Stimulated activated CD4-positive, alpha-beta T cell treated with anti-CD3 and anti-CD28 coated beads, Interleukin-1b, Interleukin-23, amount 100 ng/mL, for 1 hour (primary cell): ENCODE measurements at regions not wholly inside any gene's neighbourhood (a gene's known extent, or its start where the extent isn't known, plus 50 kb on each side); places are given as distances from the start of the nearest gene placed in this dataset.

ENCODE experiments used
- DNase-seq, 2 donors: peaks; one replicate each; pipeline ENCODE4 v3.0.0-alpha.2; 2020; ENCODE audit warnings: low read depth in 2 of 2

- DNase-seq: no peak
These were observed 438.8 kb upstream of the THRB start for GRCh38 chr3:24933401-24933800.

GRCh38 chr3:24936574-24936973 is 441.9 kb upstream of the THRB start:
- no peak for DNase-seq

GRCh38 chr3:24937228-24937627 is 442.6 kb upstream of the THRB start:
- DNase-seq: no peak

DNA sequence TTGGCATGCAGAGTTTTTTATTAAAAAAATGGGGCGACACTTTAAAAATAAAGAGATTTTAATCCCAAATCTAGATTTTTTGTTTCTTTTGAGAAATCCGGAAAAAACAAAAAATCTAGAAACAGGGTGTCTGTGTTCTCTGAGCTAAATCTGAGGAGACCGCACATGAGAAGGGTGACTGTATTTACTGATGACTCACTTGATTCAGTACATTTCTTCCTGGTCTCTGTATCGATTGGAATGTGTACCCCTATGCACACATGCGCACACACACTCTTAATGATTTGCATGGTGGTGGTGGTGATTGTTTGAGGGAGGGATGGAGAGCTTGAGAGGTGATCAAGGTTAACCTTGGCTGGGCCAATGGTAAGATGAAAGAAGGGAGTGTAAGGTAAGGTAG is 443.1 kb upstream of the THRB start:
- DNase-seq: no peak

- DNase-seq: no peak
These were observed 449.3 kb upstream of the THRB start for GRCh38 chr3:24943961-24944360.

DNA sequence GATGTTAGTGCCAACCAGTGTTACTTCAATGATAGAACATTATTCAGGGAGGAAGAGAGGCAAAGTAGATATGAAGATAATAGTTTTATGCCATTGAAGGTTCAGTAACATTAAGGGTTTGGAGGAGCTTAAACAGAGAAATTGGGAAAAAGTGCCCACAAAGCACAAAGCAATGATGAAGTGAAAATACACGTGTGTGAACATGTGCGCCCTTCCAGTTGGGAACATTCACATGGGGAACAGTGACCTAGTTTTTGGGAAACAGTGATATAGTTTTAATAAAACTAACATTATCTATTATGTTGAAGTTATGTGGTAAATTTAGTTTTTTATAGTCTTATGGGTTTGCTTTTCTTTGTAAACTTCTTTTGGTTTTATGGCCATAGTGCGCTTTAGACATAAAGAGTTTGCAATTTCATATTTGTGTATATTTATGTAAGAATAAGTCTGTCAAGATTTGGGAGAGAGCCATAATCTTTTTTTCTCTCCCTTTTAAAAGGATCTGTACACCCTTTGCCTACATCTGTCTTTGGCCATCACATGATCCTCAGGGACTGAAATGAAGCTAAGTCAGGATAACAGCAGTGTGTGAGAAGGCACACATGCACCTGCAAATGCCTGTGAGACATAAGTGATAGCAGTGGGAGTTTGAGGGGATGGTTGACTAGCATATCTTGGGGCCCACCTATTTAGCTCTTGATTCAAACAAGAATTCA is 450.3 kb upstream of the THRB start:
- no peak for DNase-seq

GRCh38 chr3:24945563-24945962 is 450.9 kb upstream of the THRB start:
- no peak for DNase-seq

DNA sequence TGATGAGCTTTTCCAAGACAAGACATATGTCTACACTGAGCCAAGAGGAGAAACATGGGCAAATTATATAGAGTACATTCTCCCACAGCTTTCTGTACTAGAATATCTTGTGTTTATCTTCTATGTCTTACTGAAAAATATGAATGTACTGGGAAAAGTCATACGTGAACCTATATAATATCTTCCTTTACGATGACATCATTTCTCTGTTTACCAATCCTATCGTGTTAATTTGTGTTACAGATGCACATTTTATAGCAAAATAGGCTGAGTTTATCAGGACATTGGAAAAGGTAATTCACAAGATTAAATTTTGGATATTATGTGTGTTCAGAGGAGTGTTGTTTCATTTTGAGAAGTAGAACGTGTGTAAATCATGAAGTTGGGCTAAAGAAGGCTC is 452.5 kb upstream of the THRB start:
- no peak for DNase-seq

DNA sequence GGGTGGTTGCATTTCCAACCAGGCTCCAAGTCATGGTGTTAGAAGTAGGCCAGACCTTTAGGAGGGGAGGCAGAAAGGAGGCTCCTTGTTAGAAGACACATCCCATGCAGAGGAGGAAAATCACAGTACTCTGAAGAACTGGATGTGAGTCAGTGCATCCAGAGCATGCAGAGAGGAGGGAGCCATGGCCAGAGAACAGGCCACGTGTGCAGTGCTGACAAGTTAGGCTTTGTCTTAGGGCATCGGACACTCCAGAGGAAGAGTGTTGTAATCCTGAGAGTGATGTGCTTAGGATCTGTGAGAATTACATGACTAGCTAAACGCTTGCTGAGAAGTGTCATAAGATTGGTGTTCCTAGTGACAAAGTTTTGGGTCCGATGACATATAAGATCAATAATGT is 456.5 kb upstream of the THRB start:
- DNase-seq: no peak

DNA sequence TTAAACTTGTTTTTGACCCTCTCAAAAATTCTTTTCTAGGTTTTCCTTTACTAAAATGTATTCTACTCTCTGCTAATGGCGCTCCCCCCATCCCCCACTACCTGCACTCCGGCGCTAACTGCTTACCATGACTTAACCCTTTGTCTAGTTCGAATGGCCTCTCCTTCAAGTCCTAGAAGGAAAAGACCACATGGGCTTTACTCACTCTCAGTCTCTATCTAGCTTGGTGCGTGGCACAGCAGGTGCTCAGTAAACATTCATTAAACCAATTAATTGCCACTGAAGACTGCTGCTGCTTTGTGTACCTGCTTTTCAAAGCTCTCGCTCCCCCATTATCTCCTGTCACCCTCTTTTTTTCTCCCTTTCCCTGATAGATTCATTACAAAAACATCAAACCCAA is 457.7 kb upstream of the THRB start:
- DNase-seq: no peak

GRCh38 chr3:24953060-24953771 is 458.6 kb upstream of the THRB start:
- DNase-seq: no peak

DNA sequence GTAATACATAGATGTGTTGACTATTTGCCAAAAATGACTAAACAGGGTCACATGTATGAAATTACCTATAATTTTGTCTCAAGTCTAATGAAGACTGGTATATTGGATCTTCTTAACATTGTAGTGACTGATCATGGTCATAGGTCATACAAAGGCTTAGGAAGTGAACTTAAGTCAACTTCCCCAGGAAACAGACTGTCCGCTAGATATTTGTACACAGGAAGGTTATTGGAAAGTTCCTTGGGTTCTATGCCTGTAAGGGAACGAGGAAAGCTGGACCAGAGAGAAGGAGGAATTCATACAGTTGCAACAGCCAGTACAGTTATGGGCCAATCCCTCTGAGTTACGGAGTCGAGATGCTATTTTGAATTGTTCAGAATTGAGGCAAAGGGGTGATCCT is 462.0 kb upstream of the THRB start:
- no peak for DNase-seq

- no peak for DNase-seq
These were observed 463.6 kb upstream of the THRB start for GRCh38 chr3:24958271-24958670.

DNA sequence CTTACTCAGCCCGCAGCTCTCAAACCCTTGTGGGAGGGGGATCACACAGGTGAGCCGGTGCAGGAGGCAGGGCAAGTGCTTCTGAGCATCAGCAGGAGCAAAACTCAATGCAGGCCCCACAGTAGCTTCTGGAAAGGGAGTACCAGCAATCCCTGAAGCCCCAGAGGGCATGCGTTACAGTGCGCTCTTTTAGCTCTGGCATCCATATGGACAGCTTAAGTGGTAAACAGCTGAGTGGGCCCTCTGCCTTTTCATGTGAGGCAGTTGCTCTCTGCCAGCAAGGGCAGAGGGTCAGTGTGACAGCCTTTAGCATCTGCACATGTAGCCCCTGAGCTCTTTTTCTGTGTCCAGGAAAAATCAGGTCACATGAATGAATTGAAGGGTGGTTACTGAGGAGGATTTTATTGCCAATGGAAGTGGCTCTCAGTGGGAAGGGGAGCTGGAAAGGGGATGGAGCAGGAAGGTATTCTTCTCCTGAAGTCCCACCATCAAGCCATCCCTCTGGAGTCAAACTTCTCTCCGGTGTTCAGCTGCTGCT is 464.3 kb upstream of the THRB start:
- no peak for DNase-seq

DNA sequence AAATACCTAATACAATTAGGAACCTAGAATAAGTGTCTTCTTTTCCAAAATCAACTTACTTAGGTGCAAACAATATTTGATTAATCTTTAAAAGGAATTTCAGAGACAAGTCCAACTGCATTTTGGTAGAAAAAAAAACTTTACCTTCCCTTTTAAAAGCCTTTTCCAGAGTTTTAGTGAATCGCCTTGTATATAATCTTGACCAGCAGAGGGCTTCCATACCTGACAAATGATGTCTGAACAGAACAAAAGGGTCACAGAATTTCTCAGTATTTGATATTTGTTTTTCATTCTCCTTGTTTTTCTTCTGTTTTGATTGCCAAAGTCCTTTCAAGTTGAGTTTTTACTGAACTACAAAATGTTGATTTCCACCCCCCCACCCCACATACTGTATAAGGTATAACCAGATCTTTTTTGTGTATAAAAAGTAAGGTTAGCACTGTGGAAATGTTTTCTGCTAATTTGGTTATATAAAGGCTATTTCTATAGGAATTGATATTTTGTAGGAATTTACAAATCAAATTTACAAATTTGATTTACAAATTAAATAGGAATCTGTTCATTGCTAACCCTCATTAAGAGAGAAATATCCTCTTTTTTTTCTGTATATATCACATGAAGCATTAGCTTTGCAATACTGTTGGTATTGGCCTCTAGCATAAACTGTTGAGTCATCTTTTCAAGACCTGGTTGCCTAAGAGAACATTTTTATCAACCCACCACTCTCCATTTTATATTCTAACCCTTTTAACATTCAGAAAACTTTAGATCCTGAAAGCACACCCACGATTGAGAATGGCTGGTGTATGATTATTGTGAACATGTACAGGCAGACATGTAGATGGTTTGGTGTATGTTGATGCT is 464.1 kb upstream of the RARB start:
- DNase-seq: no peak

GRCh38 chr3:24965706-24966385 is 462.2 kb upstream of the RARB start:
- DNase-seq: no peak

- DNase-seq: no peak
These were observed 460.0 kb upstream of the RARB start for GRCh38 chr3:24968036-24968435.

- no peak for DNase-seq
These were observed 455.6 kb upstream of the RARB start for GRCh38 chr3:24972491-24972890.

- DNase-seq: no peak
These were observed 446.8 kb upstream of the RARB start for GRCh38 chr3:24981309-24981708.

DNA sequence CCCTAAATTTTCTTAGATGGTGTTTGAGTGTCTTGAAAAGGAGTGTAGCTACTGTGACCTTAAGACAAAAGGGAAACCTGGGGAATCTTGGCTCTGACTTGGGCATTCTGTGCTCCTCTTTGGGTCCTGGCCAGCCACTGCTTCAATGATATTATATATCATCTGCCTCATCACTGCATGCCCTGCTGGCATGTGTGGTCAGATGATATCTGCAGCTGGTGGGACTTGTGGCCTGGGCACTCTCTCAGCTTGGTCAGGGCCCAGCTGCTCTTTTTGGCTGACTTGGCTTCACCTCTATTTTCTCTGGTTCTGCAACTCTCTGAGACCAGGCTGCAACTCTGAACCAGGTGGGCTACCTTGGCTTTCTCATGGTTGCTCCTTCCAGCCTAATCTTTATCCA is 446.1 kb upstream of the RARB start:
- no peak for DNase-seq

DNA sequence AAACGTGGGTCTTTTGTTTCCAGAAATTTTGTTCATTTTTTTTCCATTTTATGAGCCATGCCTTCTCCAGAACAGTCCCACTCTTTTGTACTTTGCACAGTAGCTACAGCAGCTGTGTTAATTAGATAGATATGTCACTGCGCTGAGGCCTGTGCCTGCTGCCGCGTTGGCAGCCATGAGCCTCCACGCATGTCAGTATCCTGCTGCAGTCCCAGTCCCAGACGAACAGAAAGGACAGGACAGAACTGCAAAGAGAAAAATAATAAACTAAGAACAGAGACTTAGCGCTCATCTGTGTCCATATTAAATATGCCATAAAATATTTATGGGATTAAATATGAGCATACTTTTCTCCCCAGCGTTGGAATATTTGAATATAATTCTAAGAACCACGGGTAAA is 442.4 kb upstream of the RARB start:
- no peak for DNase-seq

DNA sequence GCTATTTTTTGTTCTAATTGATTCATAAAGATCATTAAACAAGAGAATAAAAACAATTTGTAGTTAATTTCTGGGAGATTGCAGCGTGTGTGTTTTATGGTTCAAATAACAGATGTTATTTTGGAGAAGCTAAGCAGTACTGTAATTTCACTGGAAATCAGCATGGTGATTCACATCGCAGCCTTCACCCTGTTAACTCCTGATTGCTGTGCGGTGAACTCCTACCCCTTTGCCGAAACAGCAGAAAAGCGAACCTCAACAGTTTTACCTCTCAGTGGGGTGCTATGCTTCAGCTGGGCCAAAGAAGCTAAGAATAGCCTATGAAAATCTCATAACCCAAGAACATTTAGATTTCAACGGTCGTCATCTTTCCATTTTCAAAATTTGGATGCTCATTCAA is 441.5 kb upstream of the RARB start:
- no peak for DNase-seq
